Loucy (cell line): ENCODE measurements at regions not wholly inside any gene's neighbourhood (a gene's known extent, or its start where the extent isn't known, plus 50 kb on each side); places are given as distances from the start of the nearest gene placed in this dataset.

Source experiments
- CTCF ChIP-seq: fragments of 200-600 bp; sonication (generic); conservative IDR thresholded peaks from 2 replicates; pipeline ENCODE4 v1.5.1; 2014; ENCODE audit warnings: mild to moderate bottlenecking, antibody characterized with exemption, low read length
- EZH2phosphoT487 ChIP-seq: fragments of 200-600 bp; IDR thresholded peaks from 2 replicates; pipeline ENCODE4 v1.6.1; 2018; ENCODE audit warnings: antibody characterized with exemption, mild to moderate bottlenecking, moderate library complexity, borderline replicate concordance

GRCh38 chr7:94060752-94061151 is 56.6 kb upstream of the BET1 start:
- TF ChIP-seq CTCF (no peak), EZH2phosphoT487 (no peak)
